ENCODE measurements at regions not wholly inside any gene's neighbourhood (a gene's known extent, or its start where the extent isn't known, plus 50 kb on each side); places are given as distances from the start of the nearest gene placed in this dataset.

GRCh38 chr14:85242666-85243065 lies 287.3 kb upstream of the FLRT2 start (continued):
- TF ChIP-seq REST (IDR thresholded peaks at IDR 0.05; ENCODE audit: unreplicated experiment), result no peak

GRCh38 chr14:85243321-85243720 lies 286.6 kb upstream of the FLRT2 start:
- Histone ChIP-seq H3K4me3 (no peak overlapping the region), H3K4me2 (no peak overlapping the region), H3K27ac (ENCODE audit: low read depth) (no peak overlapping the region), H3K9me2 (ENCODE audit: insufficient read depth) (no peaks in the 10 kb centered on the region), H3K27me3 (ENCODE audit: insufficient read depth) (no peaks in the 10 kb centered on the region), H3F3A (replicated peaks; ENCODE audit: low read depth) (no peaks in the 10 kb centered on the region), H3K4me1 (ENCODE audit: insufficient read depth) (peaks cover 23% of the 10 kb centered on the region), H3K36me3 (ENCODE audit: insufficient read depth) (no peaks in the 10 kb centered on the region), H2AFZ (no peak overlapping the region), H3K79me2 (replicated peaks; ENCODE audit: insufficient read depth) (no peaks in the 10 kb centered on the region), H4K20me1 (replicated peaks; ENCODE audit: insufficient read depth) (no peaks in the 10 kb centered on the region)
- Mint-ChIP-seq H3K4me1 (peaks cover 22% of the 10 kb centered on the region; the same call in 2 of the 3 replicates), H3K36me3 (ENCODE audit: low read depth) (no peaks in the 10 kb centered on the region), H3K27ac (no peak overlapping the region), H3K27me3 (ENCODE audit: insufficient read depth, low read depth, poor library complexity) (no peaks in the 10 kb centered on the region), H3K4me3 (no peak overlapping the region), H3K9me3 (no peaks in the 10 kb centered on the region; the same call in 2 of the 3 replicates)
- ATAC-seq (no peak), DNase-seq (ENCODE audit: low spot score) (no peak)
- TF ChIP-seq CTCF (conservative IDR thresholded peaks at IDR 0.05; ENCODE audit: low read depth in 2 of 2) (no peak), NANOG (IDR thresholded peaks at IDR 0.05; ENCODE audit: borderline replicate concordance) (no peak), JUNB (IDR thresholded peaks at IDR 0.05; ENCODE audit: unreplicated experiment) (no peak), ZNF331 (CRISPR knock-in tag; IDR thresholded peaks at IDR 0.05; ENCODE audit: low read depth) (no peak), CREB1 (CRISPR knock-in tag; IDR thresholded peaks at IDR 0.05; ENCODE audit: low read depth) (no peak), EZH2 (IDR thresholded peaks at IDR 0.05; ENCODE audit: low read depth, unreplicated experiment) (no peak), ZNF114 (CRISPR knock-in tag; IDR thresholded peaks at IDR 0.05) (no peak), ZNF462 (CRISPR knock-in tag; IDR thresholded peaks at IDR 0.05) (no peak), REST (IDR thresholded peaks at IDR 0.05; ENCODE audit: unreplicated experiment) (no peak), POLR2AphosphoS5 (IDR thresholded peaks at IDR 0.05; ENCODE audit: low read depth) (no peak)

Measured in GM23338 (cell line).